ENCODE measurements at regions not wholly inside any gene's neighbourhood (a gene's known extent, or its start where the extent isn't known, plus 50 kb on each side); places are given as distances from the start of the nearest gene placed in this dataset.

DNA sequence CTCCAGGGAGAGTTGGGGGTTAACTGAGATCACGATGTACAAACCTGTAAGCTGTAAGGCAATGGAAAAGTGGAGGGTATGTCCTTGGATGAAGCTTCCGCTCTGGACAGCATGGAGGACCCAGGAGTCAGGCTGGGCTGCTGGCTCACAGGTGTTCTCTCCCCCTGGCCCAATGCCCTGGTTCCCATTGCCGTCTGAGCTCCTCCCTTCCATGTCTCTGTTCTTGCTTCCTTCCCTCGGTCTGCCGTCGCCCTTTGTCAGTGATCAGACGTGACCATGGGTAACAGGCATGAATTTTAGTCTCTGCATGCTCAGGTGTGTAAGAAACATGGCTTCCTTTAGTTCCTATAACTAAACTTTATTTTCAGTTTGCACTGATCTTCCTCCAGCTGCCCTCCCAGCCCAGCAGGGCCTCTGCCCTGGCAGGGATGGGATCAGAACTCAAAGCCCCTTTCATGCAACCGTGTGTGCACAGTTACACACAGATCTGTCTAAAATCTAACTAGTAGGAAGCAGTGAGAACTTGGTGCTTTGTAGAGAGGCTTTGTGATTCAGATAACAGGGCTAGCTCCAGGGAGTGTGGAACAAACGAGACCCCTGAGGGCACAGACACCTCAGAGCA, 51.7 kb upstream of the KCNMB1 start:
- Histone ChIP-seq H3K79me1 (ENCODE audit: low read depth in 1 of 2, low read length in 2 of 2) (no peaks in the 10 kb centered on the region), H3K9ac (ENCODE audit: low read depth, low read length) (no peak overlapping the region), H2BK120ac (ENCODE audit: low read depth, low read length) (no peak overlapping the region), H4K20me1 (ENCODE audit: insufficient read depth, low read length) (no peaks in the 10 kb centered on the region), H2BK15ac (ENCODE audit: low read depth, low read length) (no peak overlapping the region), H3K56ac (ENCODE audit: extremely low read depth, insufficient read depth, low read length) (no peak overlapping the region), H3K4me1 (ENCODE audit: control insufficient read depth, insufficient read depth, low read length) (no peaks in the 10 kb centered on the region), H4K8ac (ENCODE audit: low read depth in 2 of 2, low read length in 2 of 2) (no peak overlapping the region), H3K23ac (ENCODE audit: low read depth, low read length) (no peak overlapping the region), H3K4ac (ENCODE audit: low read depth, low read length) (no peak overlapping the region), H3K27me3 (ENCODE audit: control insufficient read depth, insufficient read depth, low read length) (no peaks in the 10 kb centered on the region; the same call in 1 of the 2 replicates), H3K14ac (replicated peaks; ENCODE audit: low read depth, low read length) (no peak overlapping the region), H2AK9ac (replicated peaks; ENCODE audit: low read depth, low read length, poor library complexity) (no peak overlapping the region), H3K4me2 (ENCODE audit: low read depth, low read length) (no peak overlapping the region), H3K18ac (ENCODE audit: low read depth, low read length) (no peak overlapping the region), H4K91ac (ENCODE audit: insufficient read depth, low read depth, low read length) (no peak overlapping the region), H2BK5ac (ENCODE audit: low read depth, low read length, poor library complexity, severe bottlenecking) (no peak overlapping the region), H3K36me3 (ENCODE audit: control insufficient read depth, insufficient read depth, low read length) (no peaks in the 10 kb centered on the region), H3K9me3 (ENCODE audit: control insufficient read depth, insufficient read depth, low read length) (no peaks in the 10 kb centered on the region), H2AFZ (replicated peaks; ENCODE audit: low read length, poor library complexity) (no peak overlapping the region), H3K27ac (ENCODE audit: insufficient read depth, low read length) (no peak overlapping the region), H2BK20ac (ENCODE audit: low read depth, low read length) (no peak overlapping the region), H4K5ac (ENCODE audit: low read depth, low read length) (no peak overlapping the region), H3K4me3 (ENCODE audit: insufficient read depth, low read depth, low read length) (no peak overlapping the region), H2AK5ac (ENCODE audit: low read depth, low read length) (no peak overlapping the region), H3K9me1 (ENCODE audit: insufficient read depth, low read length) (no peaks in the 10 kb centered on the region)
- no TSS peak for BruUV-seq (replicated peaks)
- TF ChIP-seq, protein P1, sequence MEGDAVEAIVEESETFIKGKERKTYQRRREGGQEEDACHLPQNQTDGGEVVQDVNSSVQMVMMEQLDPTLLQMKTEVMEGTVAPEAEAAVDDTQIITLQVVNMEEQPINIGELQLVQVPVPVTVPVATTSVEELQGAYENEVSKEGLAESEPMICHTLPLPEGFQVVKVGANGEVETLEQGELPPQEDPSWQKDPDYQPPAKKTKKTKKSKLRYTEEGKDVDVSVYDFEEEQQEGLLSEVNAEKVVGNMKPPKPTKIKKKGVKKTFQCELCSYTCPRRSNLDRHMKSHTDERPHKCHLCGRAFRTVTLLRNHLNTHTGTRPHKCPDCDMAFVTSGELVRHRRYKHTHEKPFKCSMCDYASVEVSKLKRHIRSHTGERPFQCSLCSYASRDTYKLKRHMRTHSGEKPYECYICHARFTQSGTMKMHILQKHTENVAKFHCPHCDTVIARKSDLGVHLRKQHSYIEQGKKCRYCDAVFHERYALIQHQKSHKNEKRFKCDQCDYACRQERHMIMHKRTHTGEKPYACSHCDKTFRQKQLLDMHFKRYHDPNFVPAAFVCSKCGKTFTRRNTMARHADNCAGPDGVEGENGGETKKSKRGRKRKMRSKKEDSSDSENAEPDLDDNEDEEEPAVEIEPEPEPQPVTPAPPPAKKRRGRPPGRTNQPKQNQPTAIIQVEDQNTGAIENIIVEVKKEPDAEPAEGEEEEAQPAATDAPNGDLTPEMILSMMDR (conservative IDR thresholded peaks at IDR 0.05; ENCODE audit: low read depth, low read length) = no peak
- TF ChIP-seq, protein P2, sequence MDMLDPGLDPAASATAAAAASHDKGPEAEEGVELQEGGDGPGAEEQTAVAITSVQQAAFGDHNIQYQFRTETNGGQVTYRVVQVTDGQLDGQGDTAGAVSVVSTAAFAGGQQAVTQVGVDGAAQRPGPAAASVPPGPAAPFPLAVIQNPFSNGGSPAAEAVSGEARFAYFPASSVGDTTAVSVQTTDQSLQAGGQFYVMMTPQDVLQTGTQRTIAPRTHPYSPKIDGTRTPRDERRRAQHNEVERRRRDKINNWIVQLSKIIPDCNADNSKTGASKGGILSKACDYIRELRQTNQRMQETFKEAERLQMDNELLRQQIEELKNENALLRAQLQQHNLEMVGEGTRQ (IDR thresholded peaks at IDR 0.05; ENCODE audit: low read depth, low read length) = no peak
- no peak for TF ChIP-seq RFX5 (IDR thresholded peaks at IDR 0.05; ENCODE audit: low read depth, low read length)
- TF ChIP-seq RAD21 (IDR thresholded peaks at IDR 0.05; ENCODE audit: low read length) = no peak
- no peak for TF ChIP-seq RCOR1 (IDR thresholded peaks at IDR 0.05; ENCODE audit: insufficient replicate concordance, low read length)
- no peak for TF ChIP-seq MXI1 (IDR thresholded peaks at IDR 0.05; ENCODE audit: borderline replicate concordance, low read depth, low read length)
- TF ChIP-seq MAFK (IDR thresholded peaks at IDR 0.05; ENCODE audit: low read depth, low read length) = no peak
- TF ChIP-seq, protein P3, sequence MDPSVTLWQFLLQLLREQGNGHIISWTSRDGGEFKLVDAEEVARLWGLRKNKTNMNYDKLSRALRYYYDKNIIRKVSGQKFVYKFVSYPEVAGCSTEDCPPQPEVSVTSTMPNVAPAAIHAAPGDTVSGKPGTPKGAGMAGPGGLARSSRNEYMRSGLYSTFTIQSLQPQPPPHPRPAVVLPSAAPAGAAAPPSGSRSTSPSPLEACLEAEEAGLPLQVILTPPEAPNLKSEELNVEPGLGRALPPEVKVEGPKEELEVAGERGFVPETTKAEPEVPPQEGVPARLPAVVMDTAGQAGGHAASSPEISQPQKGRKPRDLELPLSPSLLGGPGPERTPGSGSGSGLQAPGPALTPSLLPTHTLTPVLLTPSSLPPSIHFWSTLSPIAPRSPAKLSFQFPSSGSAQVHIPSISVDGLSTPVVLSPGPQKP (IDR thresholded peaks at IDR 0.05; ENCODE audit: borderline replicate concordance, low read depth, low read length) = no peak
- no peak for TF ChIP-seq FOS (IDR thresholded peaks at IDR 0.05; ENCODE audit: low read depth, low read length)
- TF ChIP-seq BHLHE40 (IDR thresholded peaks at IDR 0.05; ENCODE audit: low read depth, low read length) = no peak
- no peak for TF ChIP-seq CEBPB (IDR thresholded peaks at IDR 0.05; ENCODE audit: low read depth, low read length)
- no peak for TF ChIP-seq NFE2L2 (IDR thresholded peaks at IDR 0.05; ENCODE audit: low read depth, low read length)
- no peak for TF ChIP-seq SMC3 (IDR thresholded peaks at IDR 0.05; ENCODE audit: low read depth, low read length)
- no peak for TF ChIP-seq CHD1 (IDR thresholded peaks at IDR 0.05; ENCODE audit: low read depth, low read length)
- DNase-seq = no peak
- POLR2A ChIA-PET (ENCODE audit: unreplicated experiment) = no interaction called here
- intact Hi-C loops (cut with micrococcal nuclease) = no loop called here
- in situ Hi-C loops (cut with MboI; ENCODE audit: low sequenced_read_pairs) = loop anchor here (5.0 kb wide), 1 partner anchor 181 kb away; no protein-coding TSS in a partner anchor
- no peak for ATAC-seq (ENCODE audit: low read depth)
- WGBS, 2 experiments (ENCODE audit: extremely low coverage in 2 of 2, insufficient read length in 1 of 2) = 81% methylated on average over 5 of the region's 9 CpGs; no CpG with 5 or more reads in 1 of the 2 experiments
- dilution Hi-C loops (cut with HindIII; ENCODE audit: low sequenced_read_pairs, unreplicated experiment) = no loop called here
- CTCF ChIA-PET = no interaction called here
